GM12878 (cell line): ENCODE measurements at regions not wholly inside any gene's neighbourhood (a gene's known extent, or its start where the extent isn't known, plus 50 kb on each side); places are given as distances from the start of the nearest gene placed in this dataset.

Experiments used
- EP300 ChIP-seq, 2 experiments: fragments of 150-350 bp in 1 of 2; IDR thresholded peaks; 2 replicates each; pipeline ENCODE4 v1.6.1; 2011 to 2012; ENCODE audit warnings: low read depth in 2 of 2, low read length in 2 of 2, borderline replicate concordance in 1 of 2, improper control_type of control experiment in 1 of 2, inconsistent platforms in 1 of 2; ENCODE audit not compliant: control insufficient read depth in 1 of 2
- ESRRA ChIP-seq: IDR thresholded peaks from 2 replicates; pipeline ENCODE4 v1.6.1; 2012; ENCODE audit warnings: mild to moderate bottlenecking, low read length, improper control_type of control experiment
- EZH2 ChIP-seq: IDR thresholded peaks from 2 replicates; pipeline ENCODE4 v1.6.1; 2012; ENCODE audit warnings: low read depth, mild to moderate bottlenecking, control low read depth, inconsistent platforms, low read length, borderline replicate concordance; ENCODE audit not compliant: control insufficient read depth
- FOS ChIP-seq: IDR thresholded peaks from 3 replicates; pipeline ENCODE4 v1.6.1; 2011; ENCODE audit warnings: borderline replicate concordance; ENCODE audit not compliant: insufficient read length; ENCODE audit errors: extremely low read depth
- POLR2A ChIP-seq: IDR thresholded peaks from 2 replicates; pipeline ENCODE4 v1.6.1; 2011; ENCODE audit warnings: low read depth, mild to moderate bottlenecking, low read length
- POLR2AphosphoS5 ChIP-seq: IDR thresholded peaks from 2 replicates; pipeline ENCODE4 v1.6.1; 2011; ENCODE audit warnings: mild to moderate bottlenecking, low read length, inconsistent platforms
- RAD21 ChIP-seq: IDR thresholded peaks from 2 replicates; pipeline ENCODE4 v1.6.1; 2011; ENCODE audit warnings: mild to moderate bottlenecking, low read depth, low read length, moderate library complexity; ENCODE audit not compliant: insufficient read depth
- SPI1 ChIP-seq: IDR thresholded peaks from 2 replicates; pipeline ENCODE4 v1.6.1; 2011; ENCODE audit warnings: low read depth, mild to moderate bottlenecking, low read length, moderate library complexity, borderline replicate concordance; ENCODE audit not compliant: insufficient read depth
- TARDBP ChIP-seq: IDR thresholded peaks from 2 replicates; pipeline ENCODE4 v1.6.1; 2016; ENCODE audit warnings: borderline replicate concordance
- ZNF274 ChIP-seq: IDR thresholded peaks from one replicate; pipeline ENCODE4 v1.8.0; 2011; ENCODE audit not compliant: insufficient read length, insufficient read depth
- TF ChIP-seq, protein P1 (sequence below), 3 experiments: IDR thresholded peaks in 2 of 3; conservative IDR thresholded peaks in 1 of 3; 2 replicates each; pipeline ENCODE4 v1.5.1; 2011; ENCODE audit warnings: low read depth in 3 of 3, low read length in 3 of 3, mild to moderate bottlenecking in 3 of 3, control low read depth in 2 of 3, moderate library complexity in 2 of 3, inconsistent platforms in 1 of 3, mixed read lengths in 1 of 3; ENCODE audit not compliant: control insufficient read depth in 2 of 3, insufficient read depth in 1 of 3; ENCODE audit errors: extremely low read depth in 1 of 3
- TF ChIP-seq, protein P2 (sequence below): IDR thresholded peaks from 2 replicates; pipeline ENCODE4 v1.6.1; 2011; ENCODE audit warnings: low read depth, low read length, improper control_type of control experiment, borderline replicate concordance

DNA sequence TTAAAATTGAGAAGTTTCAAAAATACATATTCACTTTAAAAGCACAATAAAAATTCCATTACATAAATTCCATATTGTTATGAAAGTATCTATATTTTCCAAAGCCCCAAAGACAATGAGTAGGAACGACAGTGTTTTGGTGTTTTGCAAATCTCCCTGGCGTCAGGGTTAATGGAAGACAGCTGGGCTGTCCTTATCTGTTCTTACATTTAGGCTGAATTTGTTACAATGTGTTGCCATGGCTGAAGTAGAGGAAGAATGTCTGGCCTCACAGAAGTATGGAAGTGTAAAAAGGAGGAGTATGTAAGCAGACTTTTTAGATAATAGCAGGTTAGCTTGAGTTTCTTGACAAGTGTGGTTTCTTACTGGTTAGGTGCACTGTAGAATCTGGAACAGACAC, 124.4 kb upstream of the SPATA13 start:
- TF ChIP-seq EP300 (IDR thresholded peaks at IDR 0.05; ENCODE audit: borderline replicate concordance in 1 of 2, control insufficient read depth in 1 of 2, low read depth in 2 of 2, low read length in 2 of 2) (no peak), ESRRA (no peak), SPI1 (no peak), POLR2AphosphoS5 (no peak), EZH2 (no peak), ZNF274 (no peak), FOS (no peak), POLR2A (no peak), TARDBP (no peak), RAD21 (no peak)
- TF ChIP-seq, protein P1, sequence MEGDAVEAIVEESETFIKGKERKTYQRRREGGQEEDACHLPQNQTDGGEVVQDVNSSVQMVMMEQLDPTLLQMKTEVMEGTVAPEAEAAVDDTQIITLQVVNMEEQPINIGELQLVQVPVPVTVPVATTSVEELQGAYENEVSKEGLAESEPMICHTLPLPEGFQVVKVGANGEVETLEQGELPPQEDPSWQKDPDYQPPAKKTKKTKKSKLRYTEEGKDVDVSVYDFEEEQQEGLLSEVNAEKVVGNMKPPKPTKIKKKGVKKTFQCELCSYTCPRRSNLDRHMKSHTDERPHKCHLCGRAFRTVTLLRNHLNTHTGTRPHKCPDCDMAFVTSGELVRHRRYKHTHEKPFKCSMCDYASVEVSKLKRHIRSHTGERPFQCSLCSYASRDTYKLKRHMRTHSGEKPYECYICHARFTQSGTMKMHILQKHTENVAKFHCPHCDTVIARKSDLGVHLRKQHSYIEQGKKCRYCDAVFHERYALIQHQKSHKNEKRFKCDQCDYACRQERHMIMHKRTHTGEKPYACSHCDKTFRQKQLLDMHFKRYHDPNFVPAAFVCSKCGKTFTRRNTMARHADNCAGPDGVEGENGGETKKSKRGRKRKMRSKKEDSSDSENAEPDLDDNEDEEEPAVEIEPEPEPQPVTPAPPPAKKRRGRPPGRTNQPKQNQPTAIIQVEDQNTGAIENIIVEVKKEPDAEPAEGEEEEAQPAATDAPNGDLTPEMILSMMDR (IDR thresholded peaks at IDR 0.05 in 2 of 3, conservative IDR thresholded peaks at IDR 0.05 in 1 of 3; ENCODE audit: control insufficient read depth in 2 of 3, extremely low read depth in 1 of 3, insufficient read depth in 1 of 3, low read depth in 3 of 3, low read length in 3 of 3): no peak
- TF ChIP-seq, protein P2, sequence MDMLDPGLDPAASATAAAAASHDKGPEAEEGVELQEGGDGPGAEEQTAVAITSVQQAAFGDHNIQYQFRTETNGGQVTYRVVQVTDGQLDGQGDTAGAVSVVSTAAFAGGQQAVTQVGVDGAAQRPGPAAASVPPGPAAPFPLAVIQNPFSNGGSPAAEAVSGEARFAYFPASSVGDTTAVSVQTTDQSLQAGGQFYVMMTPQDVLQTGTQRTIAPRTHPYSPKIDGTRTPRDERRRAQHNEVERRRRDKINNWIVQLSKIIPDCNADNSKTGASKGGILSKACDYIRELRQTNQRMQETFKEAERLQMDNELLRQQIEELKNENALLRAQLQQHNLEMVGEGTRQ: no peak
